CD14-positive monocyte (primary cell): ENCODE measurements at regions not wholly inside any gene's neighbourhood (a gene's known extent, or its start where the extent isn't known, plus 50 kb on each side); places are given as distances from the start of the nearest gene placed in this dataset.

ENCODE experiments used
- DNase-seq, 3 donors: peaks; one replicate each; pipeline ENCODE4 v3.0.0-alpha.2; 2011 to 2022
- H2AFZ ChIP-seq: 2 replicates; pipeline ENCODE4 v1.6.0; 2012; ENCODE audit warnings: mild to moderate bottlenecking, low read depth, low read length, inconsistent platforms; ENCODE audit not compliant: insufficient read depth, poor library complexity, severe bottlenecking
- H3K27ac ChIP-seq, 2 donors: 1 replicate in 1 of 2; 2 replicates in 1 of 2; pipeline ENCODE4 v1.5.1; 2012 to 2013; ENCODE audit warnings: low read length in 2 of 2, control low read depth in 1 of 2, inconsistent platforms in 1 of 2, low read depth in 1 of 2, mild to moderate bottlenecking in 1 of 2
- H3K27me3 ChIP-seq, 2 donors: one replicate each; pipeline versions ENCODE4 v1.6.0 to v1.6.1; 2011 to 2013; ENCODE audit warnings: low read length in 2 of 2; ENCODE audit not compliant: control insufficient read depth in 2 of 2, insufficient read depth in 2 of 2
- H3K36me3 ChIP-seq, 2 donors: replicated peaks in 1 of 2; 1 replicate in 1 of 2; 2 replicates in 1 of 2; pipeline versions ENCODE4 v1.5.1 to v1.6.1; 2012 to 2013; ENCODE audit warnings: low read length in 2 of 2, control low read depth in 1 of 2, inconsistent platforms in 1 of 2, mild to moderate bottlenecking in 1 of 2; ENCODE audit not compliant: insufficient read depth in 2 of 2, control insufficient read depth in 1 of 2
- H3K4me1 ChIP-seq, 2 donors: 1 replicate in 1 of 2; 2 replicates in 1 of 2; pipeline versions ENCODE4 v1.5.1 to v1.6.1; 2012 to 2013; ENCODE audit warnings: low read length in 2 of 2, control low read depth in 1 of 2, inconsistent platforms in 1 of 2, mild to moderate bottlenecking in 1 of 2, moderate library complexity in 1 of 2; ENCODE audit not compliant: insufficient read depth in 2 of 2, control insufficient read depth in 1 of 2
- H3K4me2 ChIP-seq: replicated peaks from 2 replicates; pipeline ENCODE3; 2012; ENCODE audit warnings: low read length, moderate library complexity, mild to moderate bottlenecking; ENCODE audit not compliant: poor library complexity, severe bottlenecking; ENCODE audit errors: extremely low read depth
- H3K4me3 ChIP-seq, 3 experiments: fragments of 200-600 bp in 1 of 3; sonication (generic) in 1 of 3; replicated peaks in 1 of 3; 1 replicate in 2 of 3; 2 replicates in 1 of 3; pipeline ENCODE4 v1.5.1; 2011 to 2013; ENCODE audit warnings: low read length in 3 of 3, mild to moderate bottlenecking in 3 of 3, control low read depth in 2 of 3, low read depth in 2 of 3, inconsistent platforms in 1 of 3, moderate library complexity in 1 of 3
- H3K79me2 ChIP-seq: 2 replicates; pipeline ENCODE4 v1.6.0; 2012; ENCODE audit warnings: mild to moderate bottlenecking, control low read depth, inconsistent platforms, low read length, moderate library complexity; ENCODE audit not compliant: insufficient read depth
- H3K9ac ChIP-seq: 2 replicates; pipeline ENCODE4 v1.6.0; 2017; ENCODE audit warnings: low read length, mild to moderate bottlenecking; ENCODE audit not compliant: insufficient read depth, poor library complexity, severe bottlenecking
- H3K9me3 ChIP-seq, 2 donors: replicated peaks in 1 of 2; 1 replicate in 1 of 2; 2 replicates in 1 of 2; pipeline versions ENCODE4 v1.5.1 to v1.6.1; 2012 to 2013; ENCODE audit warnings: low read length in 2 of 2, control low read depth in 1 of 2; ENCODE audit not compliant: control insufficient read depth in 1 of 2, insufficient read depth in 1 of 2
- H4K20me1 ChIP-seq: 2 replicates; pipeline ENCODE4 v1.6.0; 2012; ENCODE audit warnings: mild to moderate bottlenecking, low read length, control low read depth, moderate library complexity; ENCODE audit not compliant: insufficient read depth
- H3K27ac Mint-ChIP-seq, 7 donors: one replicate each; pipeline ENCODE4 v1.8.0; 2020; ENCODE audit warnings: mild to moderate bottlenecking in 7 of 7, mixed read lengths in 7 of 7, moderate library complexity in 6 of 7, inconsistent platforms in 2 of 7
- H3K27me3 Mint-ChIP-seq, 3 donors: one replicate each; pipeline ENCODE4 v1.8.0; 2021 to 2022; ENCODE audit warnings: low read depth in 3 of 3, mild to moderate bottlenecking in 3 of 3, mixed read lengths in 3 of 3, moderate library complexity in 3 of 3, inconsistent platforms in 1 of 3
- H3K36me3 Mint-ChIP-seq, 2 donors: one replicate each; pipeline ENCODE4 v1.8.0; 2020; ENCODE audit warnings: mixed read lengths in 2 of 2, inconsistent platforms in 1 of 2, mild to moderate bottlenecking in 1 of 2
- H3K4me1 Mint-ChIP-seq: one replicate; pipeline ENCODE4 v1.8.0; 2020; ENCODE audit warnings: mild to moderate bottlenecking, mixed read lengths
- H3K4me3 Mint-ChIP-seq, 2 donors: one replicate each; pipeline ENCODE4 v1.8.0; 2020; ENCODE audit warnings: mild to moderate bottlenecking in 2 of 2, mixed read lengths in 2 of 2, moderate library complexity in 1 of 2
- H3K9me3 Mint-ChIP-seq, 7 donors: one replicate each; pipeline ENCODE4 v1.8.0; 2020 to 2022; ENCODE audit warnings: mixed read lengths in 7 of 7, mild to moderate bottlenecking in 6 of 7, moderate library complexity in 6 of 7, inconsistent platforms in 2 of 7
- WGBS: methylation state at CpG from one replicate; pipeline ENCODE4 v1.1.5; 2013; ENCODE audit warnings: missing lambda C conversion rate; ENCODE audit not compliant: insufficient coverage; 5-methylcytosine and 5-hydroxymethylcytosine counted together
- intact Hi-C, 2 donors: fragments of 100-400 bp; cut with micrococcal nuclease; formaldehyde crosslinking; loops; one replicate each; pipeline versions ENCODE4 v1.15.0 to v1.15.1; 2023
- TF ChIP-seq, protein P1 (sequence below): fragments of 200-600 bp; IDR thresholded peaks from one replicate; pipeline ENCODE4 v1.8.0; 2022; ENCODE audit warnings: antibody characterized with exemption, mild to moderate bottlenecking

DNA sequence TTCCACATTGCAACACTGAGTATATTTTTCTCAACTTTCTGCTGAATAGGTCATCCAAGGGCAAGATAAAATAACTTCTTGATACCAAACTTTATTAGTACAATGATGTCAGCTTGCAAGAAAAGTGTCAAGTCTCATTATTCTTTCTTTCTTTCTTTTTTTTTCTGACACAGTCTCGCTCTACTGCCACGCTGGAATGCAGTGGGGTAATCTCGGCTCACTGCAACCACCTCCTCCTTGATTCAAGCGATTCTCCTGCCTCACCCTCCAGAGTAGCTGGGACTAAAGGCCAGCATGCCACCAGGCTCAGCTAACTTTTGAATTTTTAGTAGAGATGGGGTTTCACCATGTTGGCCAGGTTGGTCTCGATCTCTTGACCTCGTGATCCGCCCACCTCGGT lies 523.4 kb downstream of the FSCB start:
- no peak overlapping the region for H3K4me3 Mint-ChIP-seq
- TF ChIP-seq, protein P1, sequence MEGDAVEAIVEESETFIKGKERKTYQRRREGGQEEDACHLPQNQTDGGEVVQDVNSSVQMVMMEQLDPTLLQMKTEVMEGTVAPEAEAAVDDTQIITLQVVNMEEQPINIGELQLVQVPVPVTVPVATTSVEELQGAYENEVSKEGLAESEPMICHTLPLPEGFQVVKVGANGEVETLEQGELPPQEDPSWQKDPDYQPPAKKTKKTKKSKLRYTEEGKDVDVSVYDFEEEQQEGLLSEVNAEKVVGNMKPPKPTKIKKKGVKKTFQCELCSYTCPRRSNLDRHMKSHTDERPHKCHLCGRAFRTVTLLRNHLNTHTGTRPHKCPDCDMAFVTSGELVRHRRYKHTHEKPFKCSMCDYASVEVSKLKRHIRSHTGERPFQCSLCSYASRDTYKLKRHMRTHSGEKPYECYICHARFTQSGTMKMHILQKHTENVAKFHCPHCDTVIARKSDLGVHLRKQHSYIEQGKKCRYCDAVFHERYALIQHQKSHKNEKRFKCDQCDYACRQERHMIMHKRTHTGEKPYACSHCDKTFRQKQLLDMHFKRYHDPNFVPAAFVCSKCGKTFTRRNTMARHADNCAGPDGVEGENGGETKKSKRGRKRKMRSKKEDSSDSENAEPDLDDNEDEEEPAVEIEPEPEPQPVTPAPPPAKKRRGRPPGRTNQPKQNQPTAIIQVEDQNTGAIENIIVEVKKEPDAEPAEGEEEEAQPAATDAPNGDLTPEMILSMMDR: no peak

DNA sequence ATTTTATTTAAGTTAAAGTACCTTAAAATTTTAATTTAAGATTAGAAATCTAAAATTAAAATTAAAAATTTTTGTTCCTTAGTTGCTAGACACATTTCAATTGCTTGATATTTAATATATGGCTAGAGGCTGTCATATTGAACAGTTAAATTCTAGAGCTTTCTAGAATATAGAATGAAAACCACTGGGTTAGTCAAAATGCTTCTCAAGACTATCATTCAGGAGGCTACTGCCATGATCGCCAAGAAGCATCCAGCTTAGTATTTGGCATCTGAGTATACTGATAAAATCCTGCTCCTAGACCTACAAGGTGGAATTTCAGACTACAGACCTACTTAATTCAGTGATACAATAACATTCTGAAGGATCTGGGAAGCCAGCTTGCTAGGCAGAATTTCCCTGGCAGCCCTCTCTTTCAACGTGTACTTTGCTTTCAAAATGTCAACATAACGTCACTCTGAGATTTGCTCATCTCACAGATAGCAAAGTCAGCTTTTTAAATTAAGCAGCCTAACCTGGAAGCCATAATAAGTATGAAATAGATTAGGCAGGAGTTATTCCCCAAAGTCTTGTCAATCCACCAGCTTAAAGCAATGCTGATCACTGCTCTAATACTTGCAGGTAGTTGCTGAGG lies 525.8 kb downstream of the FSCB start:
- Histone ChIP-seq H3K79me2 (no peaks in the 10 kb centered on the region), H2AFZ (no peak overlapping the region), H3K9me3 (no peaks in the 10 kb centered on the region), H3K4me3 (no peak overlapping the region), H3K4me2 (no peak overlapping the region), H3K9ac (no peak overlapping the region), H3K27me3 (no peaks in the 10 kb centered on the region), H3K27ac (no peak overlapping the region), H3K36me3 (no peaks in the 10 kb centered on the region), H4K20me1 (no peaks in the 10 kb centered on the region), H3K4me1 (no peaks in the 10 kb centered on the region)
- no peaks in the 10 kb centered on the region for H3K4me1 Mint-ChIP-seq
- H3K36me3 Mint-ChIP-seq: no peaks in the 10 kb centered on the region
- H3K27me3 Mint-ChIP-seq: no peaks in the 10 kb centered on the region
- WGBS: 100% methylated on average over 2 of the region's 3 CpGs
- TF ChIP-seq, protein P1: no peak
- no peak overlapping the region for H3K4me3 Mint-ChIP-seq
- intact Hi-C loops: no loop called here
- H3K9me3 Mint-ChIP-seq: peaks cover 0 to 5% (median 3%) of the 10 kb centered on the region in 7 donors
- no peak for DNase-seq
- no peak overlapping the region for H3K27ac Mint-ChIP-seq

More for the DNA sequence above, 523.4 kb downstream of the FSCB start:
- no peaks in the 10 kb centered on the region for H4K20me1 ChIP-seq
- Mint-ChIP-seq H3K4me1 (no peaks in the 10 kb centered on the region), H3K36me3 (no peaks in the 10 kb centered on the region), H3K9me3 (peaks cover 0 to 4% (median 2%) of the 10 kb centered on the region in 7 donors), H3K27me3 (no peaks in the 10 kb centered on the region), H3K27ac (no peak overlapping the region)
- DNase-seq: no peak
- WGBS: 100% methylated on average over 1 of the region's 8 CpGs
- no peak overlapping the region for H3K4me2 ChIP-seq
- no peak overlapping the region for H3K27ac ChIP-seq
- no peaks in the 10 kb centered on the region for H3K4me1 ChIP-seq
- no peaks in the 10 kb centered on the region for H3K36me3 ChIP-seq
- intact Hi-C loops: no loop called here
- H3K79me2 ChIP-seq: no peaks in the 10 kb centered on the region
- H2AFZ ChIP-seq: no peak overlapping the region
- no peak overlapping the region for H3K4me3 ChIP-seq
- no peaks in the 10 kb centered on the region for H3K27me3 ChIP-seq
- no peak overlapping the region for H3K9ac ChIP-seq
- no peaks in the 10 kb centered on the region for H3K9me3 ChIP-seq
